ENCODE measurements at regions not wholly inside any gene's neighbourhood (a gene's known extent, or its start where the extent isn't known, plus 50 kb on each side); places are given as distances from the start of the nearest gene placed in this dataset.

- TF ChIP-seq, protein P1, sequence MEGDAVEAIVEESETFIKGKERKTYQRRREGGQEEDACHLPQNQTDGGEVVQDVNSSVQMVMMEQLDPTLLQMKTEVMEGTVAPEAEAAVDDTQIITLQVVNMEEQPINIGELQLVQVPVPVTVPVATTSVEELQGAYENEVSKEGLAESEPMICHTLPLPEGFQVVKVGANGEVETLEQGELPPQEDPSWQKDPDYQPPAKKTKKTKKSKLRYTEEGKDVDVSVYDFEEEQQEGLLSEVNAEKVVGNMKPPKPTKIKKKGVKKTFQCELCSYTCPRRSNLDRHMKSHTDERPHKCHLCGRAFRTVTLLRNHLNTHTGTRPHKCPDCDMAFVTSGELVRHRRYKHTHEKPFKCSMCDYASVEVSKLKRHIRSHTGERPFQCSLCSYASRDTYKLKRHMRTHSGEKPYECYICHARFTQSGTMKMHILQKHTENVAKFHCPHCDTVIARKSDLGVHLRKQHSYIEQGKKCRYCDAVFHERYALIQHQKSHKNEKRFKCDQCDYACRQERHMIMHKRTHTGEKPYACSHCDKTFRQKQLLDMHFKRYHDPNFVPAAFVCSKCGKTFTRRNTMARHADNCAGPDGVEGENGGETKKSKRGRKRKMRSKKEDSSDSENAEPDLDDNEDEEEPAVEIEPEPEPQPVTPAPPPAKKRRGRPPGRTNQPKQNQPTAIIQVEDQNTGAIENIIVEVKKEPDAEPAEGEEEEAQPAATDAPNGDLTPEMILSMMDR (IDR thresholded peaks at IDR 0.05 in 2 of 3, conservative IDR thresholded peaks at IDR 0.05 in 1 of 3; ENCODE audit: borderline replicate concordance in 1 of 3, insufficient read depth in 1 of 3, low read depth in 2 of 3, low read length in 2 of 3) = no peak
- TF ChIP-seq MAX (IDR thresholded peaks at IDR 0.05) (no peak), RAD21 (IDR thresholded peaks at IDR 0.05; ENCODE audit: low read depth) (no peak), EZH2phosphoT487 (IDR thresholded peaks at IDR 0.05; ENCODE audit: borderline replicate concordance) (no peak), ZBTB33 (IDR thresholded peaks at IDR 0.05; ENCODE audit: extremely low read depth, insufficient replicate concordance, low read length) (no peak), CEBPB (IDR thresholded peaks at IDR 0.05; ENCODE audit: low read depth) (no peak), POLR2AphosphoS5 (IDR thresholded peaks at IDR 0.05; ENCODE audit: low read depth, low read length) (no peak)
- TF ChIP-seq, protein P2, sequence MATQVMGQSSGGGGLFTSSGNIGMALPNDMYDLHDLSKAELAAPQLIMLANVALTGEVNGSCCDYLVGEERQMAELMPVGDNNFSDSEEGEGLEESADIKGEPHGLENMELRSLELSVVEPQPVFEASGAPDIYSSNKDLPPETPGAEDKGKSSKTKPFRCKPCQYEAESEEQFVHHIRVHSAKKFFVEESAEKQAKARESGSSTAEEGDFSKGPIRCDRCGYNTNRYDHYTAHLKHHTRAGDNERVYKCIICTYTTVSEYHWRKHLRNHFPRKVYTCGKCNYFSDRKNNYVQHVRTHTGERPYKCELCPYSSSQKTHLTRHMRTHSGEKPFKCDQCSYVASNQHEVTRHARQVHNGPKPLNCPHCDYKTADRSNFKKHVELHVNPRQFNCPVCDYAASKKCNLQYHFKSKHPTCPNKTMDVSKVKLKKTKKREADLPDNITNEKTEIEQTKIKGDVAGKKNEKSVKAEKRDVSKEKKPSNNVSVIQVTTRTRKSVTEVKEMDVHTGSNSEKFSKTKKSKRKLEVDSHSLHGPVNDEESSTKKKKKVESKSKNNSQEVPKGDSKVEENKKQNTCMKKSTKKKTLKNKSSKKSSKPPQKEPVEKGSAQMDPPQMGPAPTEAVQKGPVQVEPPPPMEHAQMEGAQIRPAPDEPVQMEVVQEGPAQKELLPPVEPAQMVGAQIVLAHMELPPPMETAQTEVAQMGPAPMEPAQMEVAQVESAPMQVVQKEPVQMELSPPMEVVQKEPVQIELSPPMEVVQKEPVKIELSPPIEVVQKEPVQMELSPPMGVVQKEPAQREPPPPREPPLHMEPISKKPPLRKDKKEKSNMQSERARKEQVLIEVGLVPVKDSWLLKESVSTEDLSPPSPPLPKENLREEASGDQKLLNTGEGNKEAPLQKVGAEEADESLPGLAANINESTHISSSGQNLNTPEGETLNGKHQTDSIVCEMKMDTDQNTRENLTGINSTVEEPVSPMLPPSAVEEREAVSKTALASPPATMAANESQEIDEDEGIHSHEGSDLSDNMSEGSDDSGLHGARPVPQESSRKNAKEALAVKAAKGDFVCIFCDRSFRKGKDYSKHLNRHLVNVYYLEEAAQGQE (IDR thresholded peaks at IDR 0.05; ENCODE audit: low read depth) = no peak
- Histone ChIP-seq H4K20me1 (ENCODE audit: insufficient read depth) (no peaks in the 10 kb centered on the region), H3K9ac (ENCODE audit: low read length) (no peak overlapping the region), H2AFZ (ENCODE audit: low read depth, low read length, poor library complexity, severe bottlenecking) (no peak overlapping the region), H3K27me3 (ENCODE audit: insufficient read depth, low read length) (no peaks in the 10 kb centered on the region; the same call in 1 of the 2 replicates), H3K4me2 (ENCODE audit: low read length) (no peak overlapping the region), H3K27ac (ENCODE audit: low read depth, low read length) (no peak overlapping the region), H3K4me1 (ENCODE audit: control insufficient read depth in 1 of 2, insufficient read depth in 2 of 2, low read length in 2 of 2) (peaks cover 14 to 33% of the 10 kb centered on the region in 2 experiments), H3K9me2 (ENCODE audit: insufficient read depth) (no peaks in the 10 kb centered on the region), H3K79me2 (ENCODE audit: insufficient read depth, low read length) (no peaks in the 10 kb centered on the region), H3K4me3 (replicated peaks in 1 of 2; ENCODE audit: low read depth in 1 of 2, low read length in 2 of 2) (no peak overlapping the region), H3K9me3 (ENCODE audit: control insufficient read depth in 1 of 2, insufficient read depth in 1 of 2, low read depth in 1 of 2, low read length in 2 of 2) (no peaks in the 10 kb centered on the region), H3K36me3 (ENCODE audit: control insufficient read depth in 1 of 2, insufficient read depth in 2 of 2, low read length in 2 of 2) (no peaks in the 10 kb centered on the region)
- CTCF ChIA-PET = no interaction called here
- ATAC-seq (no peak), DNase-seq (ENCODE audit: low read depth, low spot score) (no peak)
- RAD21 ChIA-PET (ENCODE audit: low non-redundant PET in 1 of 2, low total read pairs in 2 of 2, uncharacterized antibody in 2 of 2, unreplicated experiment in 2 of 2) = no interaction called here
- intact Hi-C loops (cut with micrococcal nuclease) = no loop called here
- POLR2A ChIA-PET = no interaction called here
- BruUV-seq (replicated peaks) = no TSS peak
These were observed 130.4 kb downstream of the GLI2 start for GRCh38 chr2:120866071-120866470.
